Panc1 (cell line): ENCODE measurements at regions not wholly inside any gene's neighbourhood (a gene's known extent, or its start where the extent isn't known, plus 50 kb on each side); places are given as distances from the start of the nearest gene placed in this dataset.

Source experiments
- ATAC-seq: fragments of 200-7000 bp; cut with Tn5 transposase; 2 replicates; pipeline ENCODE4 v1.9.1; 2020; ENCODE audit warnings: mild to moderate bottlenecking, moderate library complexity
- BruUV-seq: library from RNA; stranded (reverse); fragments of 400-500 nt; replicated peaks from 2 replicates; lab custom pipeline; 2021; lab: Mats Ljungman, UMichigan
- CTCF ChIA-PET: fragments of 300-600 bp; sonication (Branson Sonifier 250); formaldehyde crosslinking; loops from one replicate; lab custom pipeline; 2022; ENCODE audit warnings: antibody characterized with exemption; lab: Charles Lee
- POLR2A ChIA-PET: fragments of 300-600 bp; sonication (Branson Sonifier 250); formaldehyde crosslinking; loops from one replicate; lab custom pipeline; 2022; ENCODE audit warnings: antibody characterized with exemption; lab: Charles Lee
- DNase-seq: peaks from one replicate; pipeline ENCODE4 v3.0.0-alpha.2; 2010; ENCODE audit warnings: low read depth, low spot score
- H3K27ac ChIP-seq: 2 replicates; pipeline ENCODE4 v1.5.1; 2011; ENCODE audit warnings: mild to moderate bottlenecking, low read length, inconsistent platforms
- H3K27me3 ChIP-seq: fragments of 200-500 bp; sonication (Bioruptor generic); 2 replicates; pipeline ENCODE4 v1.6.0; 2014; ENCODE audit warnings: low read length, inconsistent platforms; ENCODE audit not compliant: control insufficient read depth, insufficient read depth
- H3K36me3 ChIP-seq: fragments of 200-500 bp; sonication (Bioruptor generic); 2 replicates; pipeline ENCODE4 v1.5.1; 2014; ENCODE audit warnings: inconsistent platforms, mild to moderate bottlenecking, low read length, moderate library complexity; ENCODE audit not compliant: control insufficient read depth, insufficient read depth
- H3K4me1 ChIP-seq: 2 replicates; pipeline ENCODE4 v1.5.1; 2011; ENCODE audit warnings: inconsistent platforms, mild to moderate bottlenecking, low read length, moderate library complexity; ENCODE audit not compliant: control insufficient read depth, insufficient read depth
- H3K4me3 ChIP-seq, 2 experiments: 2 replicates each; pipeline ENCODE4 v1.5.1; 2011 to 2012; ENCODE audit warnings: low read depth in 2 of 2, low read length in 2 of 2, mild to moderate bottlenecking in 2 of 2, inconsistent platforms in 1 of 2, moderate library complexity in 1 of 2
- H3K9me3 ChIP-seq: fragments of 200-500 bp; sonication (Bioruptor generic); 2 replicates; pipeline ENCODE4 v1.5.1; 2014; ENCODE audit warnings: low read depth, mild to moderate bottlenecking, inconsistent platforms, low read length, moderate library complexity; ENCODE audit not compliant: control insufficient read depth, insufficient read depth
- POLR2AphosphoS5 ChIP-seq: IDR thresholded peaks from 2 replicates; pipeline ENCODE4 v1.6.1; 2012; ENCODE audit warnings: mild to moderate bottlenecking, low read depth, low read length, moderate library complexity
- REST ChIP-seq, 2 experiments: IDR thresholded peaks; 2 replicates each; pipeline ENCODE4 v1.6.1; 2011 to 2012; ENCODE audit warnings: low read depth in 2 of 2, control low read depth in 1 of 2, low read length in 1 of 2, mild to moderate bottlenecking in 1 of 2, moderate library complexity in 1 of 2; ENCODE audit not compliant: insufficient read depth in 1 of 2
- SIN3A ChIP-seq: IDR thresholded peaks from 2 replicates; pipeline ENCODE4 v1.6.1; 2012; ENCODE audit warnings: low read depth, mild to moderate bottlenecking, low read length, moderate library complexity, borderline replicate concordance; ENCODE audit not compliant: insufficient read depth
- TCF7L2 ChIP-seq: IDR thresholded peaks from 2 replicates; pipeline ENCODE4 v1.6.1; 2011; ENCODE audit warnings: mild to moderate bottlenecking, low read depth, low read length, inconsistent platforms
- in situ Hi-C: cut with HindIII; loops from 2 replicates; pipeline ENCODE4 v1.10.0; 2016; ENCODE audit warnings: low sequenced_read_pairs, low pct_unique_long_range_greater_than_20kb
- intact Hi-C: fragments of 100-400 bp; cut with micrococcal nuclease; formaldehyde crosslinking; loops from one replicate; pipeline ENCODE4 v1.10.0; 2022; ENCODE audit not compliant: unreplicated experiment
- TF ChIP-seq, protein P1 (sequence below): fragments of 450-650 bp; IDR thresholded peaks from 2 replicates; pipeline ENCODE4 v1.5.1; 2017; ENCODE audit warnings: mild to moderate bottlenecking

DNA sequence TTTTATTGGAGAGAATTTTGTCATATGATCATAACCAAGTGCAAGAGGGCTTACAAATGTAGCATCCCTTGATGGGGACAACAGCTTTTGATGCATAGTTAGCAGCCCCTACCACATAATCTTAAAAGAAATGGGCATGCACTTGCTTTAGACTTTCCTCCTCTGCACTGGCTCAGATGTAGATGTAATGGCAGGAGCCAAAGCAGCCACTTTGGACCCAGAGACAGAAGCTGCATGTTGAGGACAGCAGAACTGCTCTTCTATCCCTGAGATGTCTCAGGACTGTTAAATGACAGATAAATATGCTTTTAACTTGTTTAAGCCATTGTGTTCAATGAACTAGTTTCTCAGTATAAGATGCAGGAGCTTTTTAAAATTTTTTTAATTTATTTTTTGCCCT, 450.7 kb downstream of the TYW1 start:
- intact Hi-C loops = no loop called here
- ATAC-seq (no peak), DNase-seq (no peak)
- no peaks in the 10 kb centered on the region for H3K9me3 ChIP-seq
- H3K4me1 ChIP-seq = no peaks in the 10 kb centered on the region
- H3K4me3 ChIP-seq = no peak overlapping the region
- in situ Hi-C loops = no loop called here
- TF ChIP-seq, protein P1, sequence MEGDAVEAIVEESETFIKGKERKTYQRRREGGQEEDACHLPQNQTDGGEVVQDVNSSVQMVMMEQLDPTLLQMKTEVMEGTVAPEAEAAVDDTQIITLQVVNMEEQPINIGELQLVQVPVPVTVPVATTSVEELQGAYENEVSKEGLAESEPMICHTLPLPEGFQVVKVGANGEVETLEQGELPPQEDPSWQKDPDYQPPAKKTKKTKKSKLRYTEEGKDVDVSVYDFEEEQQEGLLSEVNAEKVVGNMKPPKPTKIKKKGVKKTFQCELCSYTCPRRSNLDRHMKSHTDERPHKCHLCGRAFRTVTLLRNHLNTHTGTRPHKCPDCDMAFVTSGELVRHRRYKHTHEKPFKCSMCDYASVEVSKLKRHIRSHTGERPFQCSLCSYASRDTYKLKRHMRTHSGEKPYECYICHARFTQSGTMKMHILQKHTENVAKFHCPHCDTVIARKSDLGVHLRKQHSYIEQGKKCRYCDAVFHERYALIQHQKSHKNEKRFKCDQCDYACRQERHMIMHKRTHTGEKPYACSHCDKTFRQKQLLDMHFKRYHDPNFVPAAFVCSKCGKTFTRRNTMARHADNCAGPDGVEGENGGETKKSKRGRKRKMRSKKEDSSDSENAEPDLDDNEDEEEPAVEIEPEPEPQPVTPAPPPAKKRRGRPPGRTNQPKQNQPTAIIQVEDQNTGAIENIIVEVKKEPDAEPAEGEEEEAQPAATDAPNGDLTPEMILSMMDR = no peak
- TF ChIP-seq SIN3A (no peak), REST (IDR thresholded peaks at IDR 0.05; ENCODE audit: insufficient read depth in 1 of 2, low read depth in 2 of 2, low read length in 1 of 2) (no peak), TCF7L2 (no peak), POLR2AphosphoS5 (no peak)
- H3K36me3 ChIP-seq = no peaks in the 10 kb centered on the region
- CTCF ChIA-PET = no interaction called here
- no peaks in the 10 kb centered on the region for H3K27me3 ChIP-seq
- BruUV-seq = no TSS peak
- H3K27ac ChIP-seq = no peak overlapping the region
- POLR2A ChIA-PET = no interaction called here

DNA sequence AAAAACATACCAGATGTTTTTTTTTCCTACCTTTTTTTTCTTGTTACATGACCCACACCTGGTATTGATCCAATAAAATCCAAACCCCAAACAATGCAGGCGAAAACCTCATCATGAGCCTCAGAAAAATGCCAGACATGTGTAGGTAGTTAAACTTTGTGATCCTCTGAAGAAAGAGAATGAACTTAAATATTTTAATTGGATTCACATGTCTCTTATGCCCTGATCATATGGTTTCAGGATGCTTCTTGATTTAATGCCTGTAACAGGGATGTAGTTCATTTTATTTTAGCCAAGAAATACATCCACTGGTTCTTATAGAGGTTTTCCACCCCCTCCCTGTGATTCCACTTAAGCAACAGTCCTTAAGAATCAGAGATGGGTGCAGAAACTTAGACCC, 451.6 kb downstream of the TYW1 start:
- Histone ChIP-seq H3K4me3 (no peak overlapping the region), H3K4me1 (no peaks in the 10 kb centered on the region), H3K27ac (no peak overlapping the region), H3K9me3 (no peaks in the 10 kb centered on the region), H3K27me3 (no peaks in the 10 kb centered on the region), H3K36me3 (no peaks in the 10 kb centered on the region)
- no peak for TF ChIP-seq SIN3A
- TF ChIP-seq, protein P1 = no peak
- TF ChIP-seq POLR2AphosphoS5 = no peak
- TF ChIP-seq REST (IDR thresholded peaks at IDR 0.05; ENCODE audit: insufficient read depth in 1 of 2, low read depth in 2 of 2, low read length in 1 of 2) = no peak
- TF ChIP-seq TCF7L2 = no peak
- no TSS peak for BruUV-seq
- intact Hi-C loops (no loop called here), in situ Hi-C loops (no loop called here)
- CTCF ChIA-PET = no interaction called here
- ATAC-seq (no peak), DNase-seq (no peak)
- POLR2A ChIA-PET = no interaction called here
